GM12878 (cell line): ENCODE measurements at regions not wholly inside any gene's neighbourhood (a gene's known extent, or its start where the extent isn't known, plus 50 kb on each side); places are given as distances from the start of the nearest gene placed in this dataset.

ENCODE experiments used
- ATAC-seq: fragments of 200-7000 bp; cut with Tn5 transposase; 3 replicates; pipeline ENCODE4 v1.9.1; 2020; ENCODE audit warnings: mild to moderate bottlenecking, moderate library complexity
- BruUV-seq: library from RNA; stranded (reverse); fragments of 400-500 nt; replicated peaks from 2 replicates; lab custom pipeline; 2021; lab: Mats Ljungman, UMichigan
- CTCF ChIA-PET: fragments of 300-600 bp; sonication (Branson Sonifier 250); formaldehyde crosslinking; extraction: SDS; loops from one replicate; lab custom pipeline; 2021; ENCODE audit warnings: inconsistent platforms; lab: Yijun Ruan, JAX
- POLR2A ChIA-PET: fragments of 350-600 bp; formaldehyde crosslinking; extraction: SDS; loops from one replicate; lab custom pipeline; 2021; ENCODE audit warnings: inconsistent platforms; lab: Charles Lee
- RAD21 ChIA-PET: fragments of 300-600 bp; sonication (Branson Sonifier 250); formaldehyde crosslinking; loops from one replicate; lab custom pipeline; 2023; ENCODE audit warnings: antibody characterized with exemption; ENCODE audit not compliant: unreplicated experiment; lab: Charles Lee
- SMC1A ChIA-PET: fragments of 300-600 bp; sonication (Branson Sonifier 250); formaldehyde crosslinking; loops from one replicate; lab custom pipeline; 2023; ENCODE audit not compliant: unreplicated experiment, uncharacterized antibody; lab: Charles Lee
- DNase-seq: peaks from one replicate; pipeline ENCODE4 v3.0.0-alpha.2; 2011; ENCODE audit warnings: low read depth, low spot score
- FAIRE-seq: peaks from 3 replicates; lab custom pipeline; 2011; peaks lifted over from hg19 to GRCh38; lab: Jason Lieb, UNC
- H2AFZ ChIP-seq: 2 replicates; pipeline ENCODE4 v1.6.0; 2011; ENCODE audit warnings: low read depth, low read length, control low read depth; ENCODE audit not compliant: control insufficient read depth
- H3K27ac ChIP-seq: 2 replicates; pipeline ENCODE4 v1.5.1; 2011; ENCODE audit warnings: control low read depth; ENCODE audit not compliant: control insufficient read depth, insufficient read depth
- H3K27me3 ChIP-seq, 2 experiments: replicated peaks in 1 of 2; 2 replicates each; pipeline versions ENCODE4 v1.6.0 to v1.6.1; 2011; ENCODE audit warnings: low read length in 1 of 2; ENCODE audit not compliant: control insufficient read depth in 2 of 2, insufficient read depth in 2 of 2
- H3K36me3 ChIP-seq, 2 experiments: 2 replicates each; pipeline ENCODE4 v1.5.1; 2011; ENCODE audit warnings: low read length in 1 of 2; ENCODE audit not compliant: control insufficient read depth in 2 of 2, insufficient read depth in 2 of 2
- H3K4me1 ChIP-seq: 2 replicates; pipeline ENCODE4 v1.6.1; 2011; ENCODE audit warnings: mild to moderate bottlenecking, low read length, moderate library complexity, mixed read lengths; ENCODE audit not compliant: control insufficient read depth, insufficient read depth
- H3K4me2 ChIP-seq: 2 replicates; pipeline ENCODE4 v1.6.0; 2011; ENCODE audit warnings: control low read depth; ENCODE audit not compliant: control insufficient read depth, insufficient read depth
- H3K4me3 ChIP-seq: fragments of 200-600 bp; sonication (generic); 2 replicates; pipeline ENCODE4 v1.5.1; 2016
- H3K79me2 ChIP-seq: 2 replicates; pipeline ENCODE4 v1.6.0; 2011; ENCODE audit warnings: low read length; ENCODE audit not compliant: control insufficient read depth, insufficient read depth
- H3K9ac ChIP-seq: 2 replicates; pipeline ENCODE4 v1.8.0; 2011; ENCODE audit warnings: low read length, control low read depth, mixed read lengths; ENCODE audit not compliant: control insufficient read depth, insufficient read depth
- H3K9me3 ChIP-seq: replicated peaks from 3 replicates; pipeline ENCODE4 v1.5.1; 2011; ENCODE audit warnings: mild to moderate bottlenecking, low read length; ENCODE audit not compliant: control insufficient read depth, insufficient read depth
- H4K20me1 ChIP-seq: 2 replicates; pipeline ENCODE4 v1.6.0; 2011; ENCODE audit not compliant: control insufficient read depth, insufficient read depth
- ATF7 ChIP-seq: fragments of 450-650 bp; IDR thresholded peaks from 2 replicates; pipeline ENCODE4 v1.6.1; 2016; ENCODE audit warnings: low read depth, mild to moderate bottlenecking
- BACH1 ChIP-seq: fragments of 450-650 bp; IDR thresholded peaks from 2 replicates; pipeline ENCODE4 v1.6.1; 2017; ENCODE audit warnings: mild to moderate bottlenecking, borderline replicate concordance
- CBX5 ChIP-seq: sonication (generic); IDR thresholded peaks from 2 replicates; pipeline ENCODE4 v1.6.1; 2016; ENCODE audit warnings: low read depth, moderate library complexity, mild to moderate bottlenecking, inconsistent platforms
- CEBPZ ChIP-seq: fragments of 150-350 bp; IDR thresholded peaks from 2 replicates; pipeline ENCODE4 v1.6.1; 2016; ENCODE audit warnings: low read depth, low read length
- E2F4 ChIP-seq: IDR thresholded peaks from 2 replicates; pipeline ENCODE4 v1.6.1; 2012; ENCODE audit warnings: low read depth, low read length, improper control_type of control experiment
- ELK1 ChIP-seq: IDR thresholded peaks from 2 replicates; pipeline ENCODE4 v1.6.1; 2012; ENCODE audit warnings: low read depth, low read length, improper control_type of control experiment
- EZH2 ChIP-seq: IDR thresholded peaks from 2 replicates; pipeline ENCODE4 v1.6.1; 2012; ENCODE audit warnings: low read depth, mild to moderate bottlenecking, control low read depth, inconsistent platforms, low read length, borderline replicate concordance; ENCODE audit not compliant: control insufficient read depth
- IRF4 ChIP-seq: IDR thresholded peaks from 2 replicates; pipeline ENCODE4 v1.6.1; 2011; ENCODE audit warnings: low read depth, low read length
- POU2F2 ChIP-seq: IDR thresholded peaks from 3 replicates; pipeline ENCODE4 v1.6.1; 2011; ENCODE audit warnings: low read depth, mild to moderate bottlenecking, low read length, borderline replicate concordance
- RAD21 ChIP-seq: IDR thresholded peaks from 2 replicates; pipeline ENCODE4 v1.6.1; 2011; ENCODE audit warnings: mild to moderate bottlenecking, low read depth, low read length, moderate library complexity; ENCODE audit not compliant: insufficient read depth
- REST ChIP-seq: IDR thresholded peaks from 2 replicates; pipeline ENCODE4 v1.6.1; 2012; ENCODE audit warnings: mild to moderate bottlenecking, low read depth, low read length
- SMC3 ChIP-seq: IDR thresholded peaks from 2 replicates; pipeline ENCODE4 v1.6.1; 2011; ENCODE audit warnings: low read length, improper control_type of control experiment, borderline replicate concordance
- TARDBP ChIP-seq: IDR thresholded peaks from 2 replicates; pipeline ENCODE4 v1.6.1; 2016; ENCODE audit warnings: borderline replicate concordance
- ZNF217 ChIP-seq: fragments of 450-650 bp; IDR thresholded peaks from 2 replicates; pipeline ENCODE4 v1.6.1; 2017; ENCODE audit warnings: antibody characterized with exemption, mild to moderate bottlenecking
- WGBS: methylation state at CpG from one replicate; pipeline ENCODE4 v1.1.6; 2016; ENCODE audit warnings: low lambda C conversion rate; ENCODE audit not compliant: insufficient replicate concordance, insufficient coverage; ENCODE audit errors: missing lambda C conversion rate; 5-methylcytosine and 5-hydroxymethylcytosine counted together
- in situ Hi-C: fragments of 300-500 bp; cut with MboI; formaldehyde crosslinking; loops from 9 replicates; pipeline ENCODE4 v1.14.3; 2018; ENCODE audit warnings: mixed read lengths
- intact Hi-C: fragments of 100-400 bp; cut with micrococcal nuclease; formaldehyde crosslinking; loops from one replicate; pipeline ENCODE4 v1.14.2; 2022; ENCODE audit not compliant: unreplicated experiment

- ChIA-PET CTCF (interaction anchor here (1.3 to 1.9 kb wide), 2 partner anchors 79 kb away, joined by 3 to 7 read pairs; no protein-coding TSS in a partner anchor), POLR2A (no interaction called here), SMC1A (interaction anchor here (0.9 kb wide), 1 partner anchor 79 kb away, joined by 5 read pairs; no protein-coding TSS in a partner anchor), RAD21 (no interaction called here)
- Histone ChIP-seq H3K79me2 (no peaks in the 10 kb centered on the region), H3K4me3 (no peak overlapping the region), H3K4me2 (no peak overlapping the region), H3K9ac (no peak overlapping the region), H3K27me3 (peaks cover 8% of the 10 kb centered on the region in 2 experiments), H4K20me1 (no peaks in the 10 kb centered on the region), H3K9me3 (no peaks in the 10 kb centered on the region), H3K27ac (no peak overlapping the region), H3K4me1 (no peaks in the 10 kb centered on the region; the same call in 1 of the 2 replicates), H2AFZ (no peak overlapping the region), H3K36me3 (no peaks in the 10 kb centered on the region)
- FAIRE-seq (no peak), DNase-seq (no peak), ATAC-seq (no peak)
- no TSS peak for BruUV-seq
- WGBS = 29% methylated on average over 26 of the region's 26 CpGs
- in situ Hi-C loops = no loop called here
- intact Hi-C loops = no loop called here
- TF ChIP-seq BACH1 (no peak), EZH2 (no peak), RAD21 (no peak), SMC3 (no peak), ATF7 (no peak), CBX5 (no peak), ZNF217 (no peak), IRF4 (no peak), POU2F2 (no peak), CEBPZ (no peak), ELK1 (no peak), TARDBP (no peak), E2F4 (no peak), REST (no peak)
These were observed 70.8 kb upstream of the UNC5A start for GRCh38 chr5:176739461-176740051.
